HCT116 (cell line): ENCODE measurements at regions not wholly inside any gene's neighbourhood (a gene's known extent, or its start where the extent isn't known, plus 50 kb on each side); places are given as distances from the start of the nearest gene placed in this dataset.

Experiments used
- ATAC-seq: fragments of 200-7000 bp; cut with Tn5 transposase; 2 replicates; pipeline ENCODE4 v1.9.1; 2020; ENCODE audit warnings: mild to moderate bottlenecking, moderate library complexity
- BruUV-seq: library from RNA; stranded (reverse); fragments of 400-500 nt; replicated peaks from 2 replicates; lab custom pipeline; 2021; lab: Mats Ljungman, UMichigan
- CTCF ChIA-PET: fragments of 300-600 bp; sonication (Branson Sonifier 250); formaldehyde crosslinking; loops from one replicate; lab custom pipeline; 2021; ENCODE audit warnings: antibody characterized with exemption; lab: Charles Lee
- POLR2A ChIA-PET: fragments of 300-600, 350-600 bp; sonication (Branson Sonifier 250); formaldehyde crosslinking; loops from one replicate; lab custom pipeline; 2021; ENCODE audit warnings: antibody characterized with exemption; lab: Charles Lee
- RAD21 ChIA-PET, 2 experiments: fragments of 300-600 bp; sonication (Branson Sonifier 250); formaldehyde crosslinking; loops; one replicate each; lab custom pipeline; 2023; ENCODE audit warnings: low total read pairs in 2 of 2; ENCODE audit not compliant: uncharacterized antibody in 2 of 2, unreplicated experiment in 2 of 2, low non-redundant PET in 1 of 2; lab: Charles Lee
- DNase-seq: peaks from one replicate; pipeline ENCODE4 v3.0.0-alpha.2; 2010; ENCODE audit warnings: low read depth, low spot score
- H2AFZ ChIP-seq: fragments of 200-600 bp; shearing (Covaris generic), sonication (generic); 2 replicates; pipeline ENCODE4 v1.6.1; 2017; ENCODE audit warnings: low read depth, mixed run types, mixed read lengths, antibody characterized with exemption, low read length; ENCODE audit not compliant: poor library complexity, severe bottlenecking
- H3K27ac ChIP-seq: 2 replicates; pipeline ENCODE4 v1.5.1; 2012; ENCODE audit warnings: low read depth, low read length
- H3K27me3 ChIP-seq: fragments of 200-600 bp; sonication (generic); 2 replicates; pipeline ENCODE4 v1.6.1; 2016; ENCODE audit warnings: mixed run types, low read length, mixed read lengths; ENCODE audit not compliant: insufficient read depth
- H3K36me3 ChIP-seq, 2 experiments: fragments of 200-500 bp in 1 of 2; fragments of 200-600 bp in 1 of 2; sonication (Bioruptor generic) in 1 of 2; sonication (generic) in 1 of 2; 2 replicates each; pipeline versions ENCODE4 v1.5.1 to v1.6.1; 2014 to 2016; ENCODE audit warnings: low read length in 2 of 2, inconsistent platforms in 1 of 2, mixed read lengths in 1 of 2, mixed run types in 1 of 2; ENCODE audit not compliant: insufficient read depth in 2 of 2, control insufficient read depth in 1 of 2
- H3K4me1 ChIP-seq, 2 experiments: fragments of 200-600 bp in 1 of 2; sonication (generic) in 1 of 2; 2 replicates each; pipeline versions ENCODE4 v1.5.1 to v1.6.1; 2012 to 2017; ENCODE audit warnings: low read length in 2 of 2, inconsistent platforms in 1 of 2, mild to moderate bottlenecking in 1 of 2, mixed read lengths in 1 of 2, mixed run types in 1 of 2, moderate library complexity in 1 of 2; ENCODE audit not compliant: insufficient read depth in 2 of 2, control insufficient read depth in 1 of 2
- H3K4me2 ChIP-seq: fragments of 200-600 bp; sonication (generic); 2 replicates; pipeline ENCODE4 v1.6.1; 2017; ENCODE audit warnings: mixed run types, low read length, mixed read lengths
- H3K4me3 ChIP-seq, 2 experiments: fragments of 200-600 bp in 1 of 2; sonication (generic) in 1 of 2; replicated peaks in 1 of 2; 2 replicates each; pipeline ENCODE4 v1.5.1; 2011 to 2016; ENCODE audit warnings: low read length in 2 of 2, control low read depth in 1 of 2, low read depth in 1 of 2, mild to moderate bottlenecking in 1 of 2, mixed read lengths in 1 of 2, mixed run types in 1 of 2
- H3K79me2 ChIP-seq: fragments of 200-600 bp; sonication (generic); 2 replicates; pipeline ENCODE4 v1.6.1; 2017; ENCODE audit warnings: mild to moderate bottlenecking, mixed run types, low read length, moderate library complexity, mixed read lengths; ENCODE audit not compliant: insufficient read depth
- H3K9ac ChIP-seq: fragments of 200-600 bp; sonication (generic); 2 replicates; pipeline ENCODE4 v1.6.1; 2016; ENCODE audit warnings: low read length, mixed read lengths
- H3K9me2 ChIP-seq: fragments of 200-600 bp; sonication (generic), shearing (Covaris generic); 2 replicates; pipeline ENCODE4 v1.6.1; 2017; ENCODE audit warnings: mixed run types, mild to moderate bottlenecking, moderate library complexity; ENCODE audit not compliant: insufficient read depth
- H3K9me3 ChIP-seq, 2 experiments: fragments of 200-500 bp in 1 of 2; fragments of 200-600 bp in 1 of 2; sonication (Bioruptor generic) in 1 of 2; sonication (generic) in 1 of 2; 2 replicates each; pipeline ENCODE4 v1.6.1; 2014 to 2017; ENCODE audit warnings: low read length in 2 of 2, mixed read lengths in 2 of 2, inconsistent platforms in 1 of 2, low read depth in 1 of 2, mild to moderate bottlenecking in 1 of 2, mixed run types in 1 of 2, moderate library complexity in 1 of 2; ENCODE audit not compliant: control insufficient read depth in 1 of 2, insufficient read depth in 1 of 2
- H4K20me1 ChIP-seq: fragments of 200-600 bp; sonication (generic), shearing (Covaris generic); 2 replicates; pipeline ENCODE4 v1.6.1; 2017; ENCODE audit warnings: mixed run types, mild to moderate bottlenecking, moderate library complexity; ENCODE audit not compliant: insufficient read depth
- CBX3 ChIP-seq: IDR thresholded peaks from 2 replicates; pipeline ENCODE4 v1.6.1; 2012; ENCODE audit warnings: low read depth
- CEBPB ChIP-seq: IDR thresholded peaks from 2 replicates; pipeline ENCODE4 v1.6.1; 2012; ENCODE audit warnings: low read depth
- EGR1 ChIP-seq: IDR thresholded peaks from 2 replicates; pipeline ENCODE4 v1.6.1; 2012; ENCODE audit warnings: low read depth
- FOSL1 ChIP-seq: IDR thresholded peaks from 2 replicates; pipeline ENCODE4 v1.6.1; 2012; ENCODE audit warnings: low read depth
- JUND ChIP-seq: IDR thresholded peaks from 2 replicates; pipeline ENCODE4 v1.6.1; 2012
- POLR2A ChIP-seq: IDR thresholded peaks from 2 replicates; pipeline ENCODE4 v1.7.0; 2011; ENCODE audit warnings: borderline replicate concordance; ENCODE audit not compliant: insufficient read depth, insufficient read length; ENCODE audit errors: extremely low read depth
- POLR2AphosphoS5 ChIP-seq: IDR thresholded peaks from 2 replicates; pipeline ENCODE4 v1.6.1; 2011; ENCODE audit warnings: mild to moderate bottlenecking, low read depth, low read length, moderate library complexity
- RAD21 ChIP-seq: IDR thresholded peaks from 2 replicates; pipeline ENCODE4 v1.6.1; 2012; ENCODE audit warnings: low read depth, mild to moderate bottlenecking
- SIN3A ChIP-seq: IDR thresholded peaks from 2 replicates; pipeline ENCODE4 v1.6.1; 2012; ENCODE audit warnings: low read depth
- SP1 ChIP-seq: IDR thresholded peaks from 2 replicates; pipeline ENCODE4 v1.6.1; 2012; ENCODE audit warnings: low read depth
- SRF ChIP-seq: IDR thresholded peaks from 2 replicates; pipeline ENCODE4 v1.6.1; 2012; ENCODE audit warnings: low read depth
- ZFX ChIP-seq: fragments of 450-650 bp; IDR thresholded peaks from 2 replicates; pipeline ENCODE4 v1.6.1; 2017
- intact Hi-C: fragments of 100-400 bp; cut with micrococcal nuclease; formaldehyde crosslinking; loops from 2 replicates; pipeline ENCODE4 v1.10.0; 2022
- TF ChIP-seq, protein P1 (sequence below): IDR thresholded peaks from 2 replicates; pipeline ENCODE4 v1.6.1; 2012
- TF ChIP-seq, protein P2 (sequence below): IDR thresholded peaks from 2 replicates; pipeline ENCODE4 v1.6.1; 2012; ENCODE audit warnings: low read depth
- TF ChIP-seq, protein P3 (sequence below): IDR thresholded peaks from 2 replicates; pipeline ENCODE4 v1.6.1; 2012
- TF ChIP-seq, protein P4 (sequence below), 3 experiments: fragments of 200-600 bp in 1 of 3; sonication (generic) in 1 of 3; IDR thresholded peaks in 2 of 3; conservative IDR thresholded peaks in 1 of 3; 2 replicates each; pipeline ENCODE4 v1.5.1; 2012 to 2017; ENCODE audit warnings: low read depth in 2 of 3, low read length in 2 of 3, antibody characterized with exemption in 1 of 3, borderline replicate concordance in 1 of 3, control low read depth in 1 of 3, mild to moderate bottlenecking in 1 of 3, mixed read lengths in 1 of 3, mixed run types in 1 of 3, moderate library complexity in 1 of 3; ENCODE audit not compliant: insufficient read depth in 1 of 3

DNA sequence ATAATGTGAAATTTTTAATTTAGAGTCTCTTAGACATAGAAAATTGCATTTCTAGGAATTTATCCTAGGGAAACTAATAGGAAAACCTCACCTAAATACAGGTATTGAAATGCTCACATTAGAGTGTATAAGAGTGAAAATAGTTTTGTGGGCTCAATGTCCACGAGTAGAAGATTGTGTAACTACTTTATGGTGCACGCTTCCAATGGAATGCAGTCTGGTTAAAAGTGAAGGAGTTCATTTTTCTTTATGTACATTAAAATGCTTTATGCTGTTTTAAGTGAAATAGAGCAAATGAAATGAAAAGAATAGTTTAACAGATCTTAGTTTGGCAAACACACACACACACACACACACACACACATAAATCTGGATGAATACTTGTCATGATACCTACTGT is 278.2 kb downstream of the USP25 start:
- peaks cover 0 to 6% of the 10 kb centered on the region in 2 experiments; a peak in 1 of 4 replicates for H3K9me3 ChIP-seq
- intact Hi-C loops: no loop called here
- ChIA-PET RAD21 (no interaction called here), CTCF (no interaction called here), POLR2A (no interaction called here)
- H4K20me1 ChIP-seq: no peaks in the 10 kb centered on the region
- no peaks in the 10 kb centered on the region for H3K9me2 ChIP-seq
- H3K27ac ChIP-seq: no peak overlapping the region
- no peaks in the 10 kb centered on the region for H3K4me1 ChIP-seq
- no peak overlapping the region for H3K4me2 ChIP-seq
- TF ChIP-seq SP1 (no peak), POLR2AphosphoS5 (no peak)
- no peaks in the 10 kb centered on the region for H3K79me2 ChIP-seq
- H3K36me3 ChIP-seq: no peaks in the 10 kb centered on the region
- no peak overlapping the region for H3K4me3 ChIP-seq
- no TSS peak for BruUV-seq
- ATAC-seq: no peak
- no peak overlapping the region for H2AFZ ChIP-seq
- DNase-seq: no peak
- no peak overlapping the region for H3K9ac ChIP-seq
- H3K27me3 ChIP-seq: no peaks in the 10 kb centered on the region

DNA sequence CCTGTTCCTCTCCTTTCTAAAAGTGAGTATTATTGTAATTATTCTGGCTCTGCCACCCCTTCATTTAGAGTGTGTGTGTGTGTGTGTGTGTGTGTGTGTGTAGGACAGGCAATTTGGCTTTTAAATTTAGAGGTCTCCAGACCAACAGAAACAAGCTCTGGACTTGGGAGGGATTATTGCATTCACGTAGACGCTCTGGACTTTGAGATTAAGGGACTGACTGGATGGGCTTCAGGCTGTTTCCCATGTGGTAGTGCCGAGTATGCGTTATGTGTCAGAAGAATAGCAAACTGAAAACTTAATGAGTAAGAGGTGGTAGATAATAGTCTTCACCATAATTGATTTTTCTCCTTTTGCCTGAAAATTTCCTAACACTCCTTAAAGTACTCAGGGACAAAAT is 281.9 kb downstream of the USP25 start:
- ChIA-PET POLR2A (no interaction called here), RAD21 (no interaction called here), CTCF (no interaction called here)
- Histone ChIP-seq H3K27ac (no peak overlapping the region), H3K4me1 (no peaks in the 10 kb centered on the region), H3K9me3 (peaks cover 0 to 6% of the 10 kb centered on the region in 2 experiments; a peak in 1 of 4 replicates), H3K9ac (no peak overlapping the region), H3K27me3 (no peaks in the 10 kb centered on the region), H4K20me1 (no peaks in the 10 kb centered on the region), H3K36me3 (no peaks in the 10 kb centered on the region), H2AFZ (no peak overlapping the region), H3K79me2 (no peaks in the 10 kb centered on the region), H3K4me2 (no peak overlapping the region), H3K4me3 (no peak overlapping the region), H3K9me2 (no peaks in the 10 kb centered on the region)
- no TSS peak for BruUV-seq
- no peak for TF ChIP-seq SIN3A
- TF ChIP-seq FOSL1: no peak
- TF ChIP-seq, protein P1, sequence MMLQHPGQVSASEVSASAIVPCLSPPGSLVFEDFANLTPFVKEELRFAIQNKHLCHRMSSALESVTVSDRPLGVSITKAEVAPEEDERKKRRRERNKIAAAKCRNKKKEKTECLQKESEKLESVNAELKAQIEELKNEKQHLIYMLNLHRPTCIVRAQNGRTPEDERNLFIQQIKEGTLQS: no peak
- TF ChIP-seq, protein P2, sequence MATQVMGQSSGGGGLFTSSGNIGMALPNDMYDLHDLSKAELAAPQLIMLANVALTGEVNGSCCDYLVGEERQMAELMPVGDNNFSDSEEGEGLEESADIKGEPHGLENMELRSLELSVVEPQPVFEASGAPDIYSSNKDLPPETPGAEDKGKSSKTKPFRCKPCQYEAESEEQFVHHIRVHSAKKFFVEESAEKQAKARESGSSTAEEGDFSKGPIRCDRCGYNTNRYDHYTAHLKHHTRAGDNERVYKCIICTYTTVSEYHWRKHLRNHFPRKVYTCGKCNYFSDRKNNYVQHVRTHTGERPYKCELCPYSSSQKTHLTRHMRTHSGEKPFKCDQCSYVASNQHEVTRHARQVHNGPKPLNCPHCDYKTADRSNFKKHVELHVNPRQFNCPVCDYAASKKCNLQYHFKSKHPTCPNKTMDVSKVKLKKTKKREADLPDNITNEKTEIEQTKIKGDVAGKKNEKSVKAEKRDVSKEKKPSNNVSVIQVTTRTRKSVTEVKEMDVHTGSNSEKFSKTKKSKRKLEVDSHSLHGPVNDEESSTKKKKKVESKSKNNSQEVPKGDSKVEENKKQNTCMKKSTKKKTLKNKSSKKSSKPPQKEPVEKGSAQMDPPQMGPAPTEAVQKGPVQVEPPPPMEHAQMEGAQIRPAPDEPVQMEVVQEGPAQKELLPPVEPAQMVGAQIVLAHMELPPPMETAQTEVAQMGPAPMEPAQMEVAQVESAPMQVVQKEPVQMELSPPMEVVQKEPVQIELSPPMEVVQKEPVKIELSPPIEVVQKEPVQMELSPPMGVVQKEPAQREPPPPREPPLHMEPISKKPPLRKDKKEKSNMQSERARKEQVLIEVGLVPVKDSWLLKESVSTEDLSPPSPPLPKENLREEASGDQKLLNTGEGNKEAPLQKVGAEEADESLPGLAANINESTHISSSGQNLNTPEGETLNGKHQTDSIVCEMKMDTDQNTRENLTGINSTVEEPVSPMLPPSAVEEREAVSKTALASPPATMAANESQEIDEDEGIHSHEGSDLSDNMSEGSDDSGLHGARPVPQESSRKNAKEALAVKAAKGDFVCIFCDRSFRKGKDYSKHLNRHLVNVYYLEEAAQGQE: no peak
- TF ChIP-seq EGR1: no peak
- TF ChIP-seq JUND: no peak
- no peak for TF ChIP-seq POLR2AphosphoS5
- TF ChIP-seq, protein P3, sequence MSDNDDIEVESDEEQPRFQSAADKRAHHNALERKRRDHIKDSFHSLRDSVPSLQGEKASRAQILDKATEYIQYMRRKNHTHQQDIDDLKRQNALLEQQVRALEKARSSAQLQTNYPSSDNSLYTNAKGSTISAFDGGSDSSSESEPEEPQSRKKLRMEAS: no peak
- TF ChIP-seq ZFX: no peak
- TF ChIP-seq SRF: no peak
- TF ChIP-seq CBX3: no peak
- no peak for TF ChIP-seq CEBPB
- TF ChIP-seq POLR2A: no peak
- TF ChIP-seq RAD21: no peak
- TF ChIP-seq, protein P4, sequence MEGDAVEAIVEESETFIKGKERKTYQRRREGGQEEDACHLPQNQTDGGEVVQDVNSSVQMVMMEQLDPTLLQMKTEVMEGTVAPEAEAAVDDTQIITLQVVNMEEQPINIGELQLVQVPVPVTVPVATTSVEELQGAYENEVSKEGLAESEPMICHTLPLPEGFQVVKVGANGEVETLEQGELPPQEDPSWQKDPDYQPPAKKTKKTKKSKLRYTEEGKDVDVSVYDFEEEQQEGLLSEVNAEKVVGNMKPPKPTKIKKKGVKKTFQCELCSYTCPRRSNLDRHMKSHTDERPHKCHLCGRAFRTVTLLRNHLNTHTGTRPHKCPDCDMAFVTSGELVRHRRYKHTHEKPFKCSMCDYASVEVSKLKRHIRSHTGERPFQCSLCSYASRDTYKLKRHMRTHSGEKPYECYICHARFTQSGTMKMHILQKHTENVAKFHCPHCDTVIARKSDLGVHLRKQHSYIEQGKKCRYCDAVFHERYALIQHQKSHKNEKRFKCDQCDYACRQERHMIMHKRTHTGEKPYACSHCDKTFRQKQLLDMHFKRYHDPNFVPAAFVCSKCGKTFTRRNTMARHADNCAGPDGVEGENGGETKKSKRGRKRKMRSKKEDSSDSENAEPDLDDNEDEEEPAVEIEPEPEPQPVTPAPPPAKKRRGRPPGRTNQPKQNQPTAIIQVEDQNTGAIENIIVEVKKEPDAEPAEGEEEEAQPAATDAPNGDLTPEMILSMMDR (IDR thresholded peaks at IDR 0.05 in 2 of 3, conservative IDR thresholded peaks at IDR 0.05 in 1 of 3; ENCODE audit: borderline replicate concordance in 1 of 3, insufficient read depth in 1 of 3, low read depth in 2 of 3, low read length in 2 of 3): no peak
- no peak for DNase-seq
- intact Hi-C loops: no loop called here
- ATAC-seq: no peak
